22Rv1 (cell line): ENCODE measurements at regions not wholly inside any gene's neighbourhood (a gene's known extent, or its start where the extent isn't known, plus 50 kb on each side); places are given as distances from the start of the nearest gene placed in this dataset.

Experiments
- CTCF ChIP-seq: fragments of 450-650 bp; IDR thresholded peaks from 2 replicates; pipeline ENCODE4 v1.5.1; 2017; ENCODE audit warnings: mild to moderate bottlenecking
- ZFX ChIP-seq: fragments of 450-650 bp; IDR thresholded peaks from 2 replicates; pipeline ENCODE4 v1.6.1; 2017; ENCODE audit warnings: antibody characterized with exemption, borderline replicate concordance

DNA sequence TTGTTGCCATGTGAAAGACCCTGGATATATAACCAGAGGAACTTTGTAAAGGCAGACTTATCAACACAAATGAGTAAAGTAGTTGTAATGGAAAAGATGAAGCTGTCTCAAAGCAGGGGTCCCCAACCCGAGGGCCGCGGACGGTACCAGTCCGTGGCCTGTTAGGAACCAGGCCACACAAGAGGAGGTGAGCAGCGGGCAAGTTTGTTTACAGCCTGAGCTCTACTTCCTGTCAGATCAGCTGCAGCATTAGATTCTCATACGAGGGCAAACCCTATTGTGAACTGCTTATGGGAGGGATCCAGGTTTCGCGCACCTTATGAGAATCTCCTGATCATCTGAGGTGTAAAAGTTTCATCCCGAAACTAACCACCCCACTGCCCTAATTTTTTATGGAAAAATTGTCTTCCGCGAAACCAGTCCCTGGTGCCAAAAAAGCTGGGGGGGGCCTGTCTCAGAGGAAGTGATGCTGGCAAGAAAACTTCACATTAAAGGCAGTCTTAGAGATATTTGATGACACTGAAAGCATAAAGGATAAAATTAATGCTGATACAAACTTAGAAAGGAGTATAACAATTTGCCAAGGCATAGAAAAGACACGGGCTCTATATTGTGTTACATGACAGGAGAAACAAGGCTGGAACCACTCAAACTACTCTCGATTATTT is 57.5 kb upstream of the MSTN start:
- TF ChIP-seq CTCF (no peak), ZFX (no peak)
